Mucosa of descending colon (tissue), 3 donors: ENCODE measurements at regions not wholly inside any gene's neighbourhood (a gene's known extent, or its start where the extent isn't known, plus 50 kb on each side); places are given as distances from the start of the nearest gene placed in this dataset.

Source experiments
- ATAC-seq: fragments of 200-7000 bp; cut with Tn5 transposase; one replicate; pipeline ENCODE4 v1.9.1; 2020; ENCODE audit warnings: mild to moderate bottlenecking, moderate library complexity
- DNase-seq, 3 donors: peaks; one replicate each; pipeline ENCODE4 v3.0.0-alpha.2; 2020
- H3K36me3 ChIP-seq: fragments of 200-600 bp; one replicate; pipeline ENCODE4 v1.8.0; 2021; ENCODE audit warnings: low read depth, mild to moderate bottlenecking
- H3K4me1 ChIP-seq: fragments of 200-600 bp; one replicate; pipeline ENCODE4 v1.8.0; 2021; ENCODE audit warnings: low read depth, mild to moderate bottlenecking
- H3K4me3 ChIP-seq: fragments of 200-600 bp; one replicate; pipeline ENCODE4 v1.8.0; 2021; ENCODE audit warnings: mild to moderate bottlenecking
- H3K9me3 ChIP-seq: fragments of 200-600 bp; one replicate; pipeline ENCODE4 v1.8.0; 2021; ENCODE audit warnings: mild to moderate bottlenecking
- intact Hi-C, 2 donors: fragments of 100-400 bp; cut with DNase I in 1 of 2; cut with micrococcal nuclease in 1 of 2; formaldehyde crosslinking; loops; one replicate each; pipeline versions ENCODE4 v1.11.0 to v1.11.1; 2022; cut with DNase I, micrococcal nuclease
- TF ChIP-seq, protein P1 (sequence below): fragments of 200-600 bp; IDR thresholded peaks from one replicate; pipeline ENCODE4 v1.8.0; 2022; ENCODE audit warnings: antibody characterized with exemption, mild to moderate bottlenecking
- donor health status: DM: no; HTN: no; CAD: no; lungs with moderate emphysema.
- donor health status: DM: no; HTN: no; CAD: no.
- donor health status: DM: no; HTN: yes; CAD: no.

DNA sequence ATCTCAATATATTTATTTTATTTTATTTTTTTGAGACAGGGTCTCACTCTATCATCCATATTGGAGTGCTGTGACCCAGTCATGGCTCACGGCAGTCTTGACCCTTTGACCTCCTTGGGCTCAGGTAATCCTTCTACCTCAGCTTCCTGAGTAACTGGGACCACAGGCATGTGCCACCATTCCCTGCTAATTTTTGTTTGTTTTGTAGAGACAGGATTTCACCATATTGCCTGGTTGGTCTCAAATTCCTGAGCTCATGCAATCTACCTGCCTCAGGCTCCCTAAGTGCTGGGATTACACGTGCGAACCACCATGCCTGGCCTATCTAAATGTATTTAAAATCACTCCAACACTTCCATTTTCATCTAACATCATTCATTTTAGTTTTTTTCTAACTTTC, 190.5 kb upstream of the CHD1 start:
- TF ChIP-seq, protein P1, sequence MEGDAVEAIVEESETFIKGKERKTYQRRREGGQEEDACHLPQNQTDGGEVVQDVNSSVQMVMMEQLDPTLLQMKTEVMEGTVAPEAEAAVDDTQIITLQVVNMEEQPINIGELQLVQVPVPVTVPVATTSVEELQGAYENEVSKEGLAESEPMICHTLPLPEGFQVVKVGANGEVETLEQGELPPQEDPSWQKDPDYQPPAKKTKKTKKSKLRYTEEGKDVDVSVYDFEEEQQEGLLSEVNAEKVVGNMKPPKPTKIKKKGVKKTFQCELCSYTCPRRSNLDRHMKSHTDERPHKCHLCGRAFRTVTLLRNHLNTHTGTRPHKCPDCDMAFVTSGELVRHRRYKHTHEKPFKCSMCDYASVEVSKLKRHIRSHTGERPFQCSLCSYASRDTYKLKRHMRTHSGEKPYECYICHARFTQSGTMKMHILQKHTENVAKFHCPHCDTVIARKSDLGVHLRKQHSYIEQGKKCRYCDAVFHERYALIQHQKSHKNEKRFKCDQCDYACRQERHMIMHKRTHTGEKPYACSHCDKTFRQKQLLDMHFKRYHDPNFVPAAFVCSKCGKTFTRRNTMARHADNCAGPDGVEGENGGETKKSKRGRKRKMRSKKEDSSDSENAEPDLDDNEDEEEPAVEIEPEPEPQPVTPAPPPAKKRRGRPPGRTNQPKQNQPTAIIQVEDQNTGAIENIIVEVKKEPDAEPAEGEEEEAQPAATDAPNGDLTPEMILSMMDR: no peak
- ATAC-seq: no peak
- intact Hi-C loops: no loop called here

GRCh38 chr5:99116526-99116925, 187.7 kb upstream of the CHD1 start:
- TF ChIP-seq, protein P1: no peak
- intact Hi-C loops: no loop called here
- no peaks in the 10 kb centered on the region for H3K9me3 ChIP-seq

More for the DNA sequence above, 190.5 kb upstream of the CHD1 start:
- no peak for DNase-seq
- Histone ChIP-seq H3K36me3 (no peaks in the 10 kb centered on the region), H3K9me3 (no peaks in the 10 kb centered on the region), H3K4me1 (no peaks in the 10 kb centered on the region), H3K4me3 (no peak overlapping the region)

DNA sequence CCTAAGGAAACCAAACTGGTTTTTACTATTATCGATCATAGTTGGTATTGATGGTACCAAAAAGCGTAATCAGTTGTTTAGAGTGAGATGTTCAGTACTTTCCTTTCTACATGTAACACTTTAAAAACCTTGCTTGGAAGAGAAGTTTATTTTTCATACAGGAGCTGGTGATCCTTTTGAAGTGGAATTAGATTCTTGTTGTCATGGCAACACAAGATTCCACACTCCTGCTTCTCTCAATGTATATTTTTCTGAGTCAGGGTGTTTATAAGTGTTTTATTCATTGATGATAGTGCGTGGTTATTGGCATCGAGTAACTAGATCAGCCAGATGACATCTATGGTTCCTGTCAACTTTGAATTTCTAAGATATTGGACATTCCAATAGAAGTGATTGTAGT, 181.1 kb upstream of the CHD1 start:
- intact Hi-C loops: no loop called here
- Histone ChIP-seq H3K36me3 (no peaks in the 10 kb centered on the region), H3K4me1 (no peaks in the 10 kb centered on the region), H3K4me3 (no peak overlapping the region), H3K9me3 (no peaks in the 10 kb centered on the region)
- DNase-seq: no peak
- TF ChIP-seq, protein P1: no peak
- no peak for ATAC-seq

More at GRCh38 chr5:99116526-99116925, 187.7 kb upstream of the CHD1 start:
- no peaks in the 10 kb centered on the region for H3K36me3 ChIP-seq
- no peak for ATAC-seq
- no peak overlapping the region for H3K4me3 ChIP-seq
- no peaks in the 10 kb centered on the region for H3K4me1 ChIP-seq
- DNase-seq: no peak

- DNase-seq (no peak), ATAC-seq (no peak)
- intact Hi-C loops: no loop called here
- TF ChIP-seq, protein P1: no peak
- Histone ChIP-seq H3K4me3 (no peak overlapping the region), H3K9me3 (no peaks in the 10 kb centered on the region), H3K36me3 (no peaks in the 10 kb centered on the region), H3K4me1 (no peaks in the 10 kb centered on the region)
These were observed 176.4 kb upstream of the CHD1 start for GRCh38 chr5:99105216-99105615.

DNA sequence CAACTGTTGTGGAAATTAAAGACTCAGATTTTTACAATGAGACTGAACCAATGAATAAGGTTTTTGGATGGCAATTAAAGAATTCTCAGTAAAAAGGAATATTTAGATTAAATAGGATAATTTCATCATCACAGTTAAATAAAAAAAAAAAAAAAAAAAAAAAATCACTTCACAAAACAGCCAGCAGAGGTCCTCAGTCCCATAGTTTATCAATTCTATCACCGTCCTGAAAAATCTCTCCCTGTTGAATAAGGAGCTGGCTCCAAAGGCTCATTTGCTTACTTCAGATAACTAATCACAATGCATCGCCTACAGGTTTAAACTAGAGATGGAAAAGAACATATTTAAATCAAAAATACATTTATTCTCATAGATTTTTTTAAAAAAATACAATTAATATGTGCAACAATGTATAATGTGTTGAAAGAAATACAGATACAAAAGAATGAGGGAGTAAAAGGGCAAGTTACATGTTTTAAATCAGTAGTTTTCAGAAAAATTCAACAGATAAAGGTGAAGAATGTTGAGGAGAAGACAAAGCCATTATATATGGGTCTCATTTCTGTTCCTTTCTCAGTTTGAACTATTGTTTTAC, 175.8 kb upstream of the CHD1 start:
- H3K4me3 ChIP-seq: no peak overlapping the region
- peak in 1 of 3 donors; percentile 3 for DNase-seq
- no peaks in the 10 kb centered on the region for H3K9me3 ChIP-seq
- no peak for ATAC-seq
- TF ChIP-seq, protein P1: no peak
- no peaks in the 10 kb centered on the region for H3K4me1 ChIP-seq
- intact Hi-C loops: no loop called here
- H3K36me3 ChIP-seq: no peaks in the 10 kb centered on the region
